CD4-positive, alpha-beta T cell treated with Interleukin-1 beta for 1 hour (primary cell): ENCODE measurements at regions not wholly inside any gene's neighbourhood (a gene's known extent, or its start where the extent isn't known, plus 50 kb on each side); places are given as distances from the start of the nearest gene placed in this dataset.
"Not testable (repeated sequence)": the region's sequence is repeated elsewhere in the genome, so short reads cannot be mapped to it uniquely, and the experiment has no call there.

Experiments used
- DNase-seq, 2 donors: peaks; one replicate each; pipeline ENCODE4 v3.0.0-alpha.2; 2020 to 2022

DNA sequence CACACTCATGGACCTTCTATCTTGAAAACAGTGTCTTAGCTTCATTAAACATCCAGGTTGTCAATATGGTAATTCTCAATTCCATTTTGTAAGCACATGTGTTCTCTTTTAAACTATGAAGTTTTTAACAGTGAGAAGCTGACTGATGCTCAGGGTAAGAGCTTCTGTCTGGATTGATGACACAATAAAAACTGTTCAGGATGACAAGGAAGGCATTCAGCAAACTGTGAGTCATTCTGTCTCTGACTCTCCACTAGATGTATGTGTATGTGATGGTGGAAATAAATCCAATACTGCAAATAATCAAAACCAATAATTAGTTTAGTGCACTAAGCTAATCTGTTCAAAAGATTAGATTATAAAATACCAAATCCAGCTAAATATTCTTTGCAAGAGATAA is 115.3 kb upstream of the ARX start:
- no peak for DNase-seq

GRCh38 chrX:25130619-25131018 is 114.9 kb upstream of the ARX start:
- no peak for DNase-seq

GRCh38 chrX:25125483-25125882 is 109.7 kb upstream of the ARX start:
- no peak for DNase-seq

DNA sequence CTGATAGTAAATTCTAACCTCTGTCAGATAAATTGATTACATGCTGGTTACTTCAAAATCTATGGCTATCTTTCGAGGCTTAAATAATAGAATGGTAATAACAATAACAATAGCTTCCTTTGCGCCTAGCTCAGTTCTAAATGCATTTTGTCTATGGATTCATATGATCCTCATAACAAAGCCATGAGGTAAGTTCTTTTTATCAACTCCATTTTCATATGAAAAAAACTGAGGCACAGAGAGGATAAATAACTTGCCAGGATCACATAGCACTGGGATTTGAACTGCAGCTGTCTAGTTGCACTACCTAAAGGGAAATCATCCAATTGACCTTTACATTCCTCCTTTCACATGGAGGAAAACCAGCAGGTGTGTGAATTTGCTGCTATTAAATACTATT is 108.6 kb upstream of the ARX start:
- no peak for DNase-seq

DNA sequence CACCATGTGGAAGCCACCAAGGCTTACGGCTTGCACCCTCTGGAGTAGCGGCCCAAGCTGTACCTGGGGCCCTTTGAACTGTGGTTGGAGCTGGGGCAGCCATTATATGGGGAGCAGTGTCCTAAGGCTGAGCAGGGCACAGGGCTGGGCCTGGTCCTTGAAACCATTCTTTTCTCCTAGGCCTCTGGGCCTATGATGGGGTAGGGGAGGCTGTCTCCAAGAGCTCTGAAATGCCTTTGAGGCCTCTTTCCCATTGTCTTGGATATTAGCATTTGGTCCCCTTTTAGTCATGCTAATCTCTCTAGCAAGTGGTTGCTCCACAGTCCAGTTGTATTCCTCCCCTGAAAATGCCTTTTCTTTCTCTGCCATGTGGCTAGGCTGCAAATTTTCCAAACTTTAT is 96.4 kb upstream of the ARX start:
- no peak for DNase-seq

- no peak for DNase-seq
Observed at GRCh38 chrX:25108481-25108880, 92.7 kb upstream of the ARX start.

DNA sequence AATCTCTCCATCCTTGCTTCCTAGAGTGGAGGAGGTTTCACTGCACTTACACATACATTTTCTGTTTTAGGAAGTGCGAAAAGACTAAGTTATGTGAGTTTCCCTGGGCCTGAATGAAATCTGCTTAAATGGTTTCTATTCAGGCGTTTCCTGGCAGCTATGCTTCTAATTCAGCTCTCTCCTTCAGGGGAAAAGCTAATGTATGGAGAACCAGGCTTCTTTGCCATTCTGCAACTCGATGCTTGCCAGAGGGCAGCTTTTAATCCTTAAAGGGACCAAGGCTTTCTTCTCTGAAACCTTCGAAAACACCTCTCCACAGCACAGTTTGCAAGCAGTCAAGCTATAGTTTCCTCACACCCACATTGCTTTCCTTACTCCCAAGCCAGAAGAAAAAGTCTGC is 89.5 kb upstream of the ARX start:
- DNase-seq = no peak

DNA sequence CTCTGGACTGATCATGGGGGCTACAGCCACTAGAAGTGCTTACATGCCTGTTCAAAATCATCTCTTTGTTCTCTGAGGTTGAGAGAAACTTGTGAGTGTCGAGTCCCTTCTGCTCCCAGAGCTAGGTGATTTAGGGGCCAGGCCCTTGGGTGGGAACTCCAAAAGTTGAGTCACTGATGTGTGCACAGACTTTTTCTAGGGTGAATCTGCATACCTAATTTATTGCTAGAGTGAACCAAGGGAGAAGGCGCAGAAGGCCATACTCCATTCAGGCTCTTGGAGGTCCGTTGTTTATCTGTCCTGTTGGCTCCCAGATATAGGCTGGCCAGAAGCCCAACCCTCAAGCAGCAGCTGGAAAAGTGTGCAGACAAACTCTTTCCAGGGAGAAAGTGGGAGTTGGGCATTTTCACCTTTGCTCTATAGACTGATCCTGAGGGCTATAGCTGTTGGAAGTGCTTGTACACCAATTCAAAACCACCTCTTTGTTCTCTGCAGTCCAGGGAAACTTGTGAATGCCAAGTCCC is 80.8 kb upstream of the ARX start:
- no peak for DNase-seq

GRCh38 chrX:25091152-25091551 is 75.4 kb upstream of the ARX start:
- not testable (repeated sequence) for DNase-seq

DNA sequence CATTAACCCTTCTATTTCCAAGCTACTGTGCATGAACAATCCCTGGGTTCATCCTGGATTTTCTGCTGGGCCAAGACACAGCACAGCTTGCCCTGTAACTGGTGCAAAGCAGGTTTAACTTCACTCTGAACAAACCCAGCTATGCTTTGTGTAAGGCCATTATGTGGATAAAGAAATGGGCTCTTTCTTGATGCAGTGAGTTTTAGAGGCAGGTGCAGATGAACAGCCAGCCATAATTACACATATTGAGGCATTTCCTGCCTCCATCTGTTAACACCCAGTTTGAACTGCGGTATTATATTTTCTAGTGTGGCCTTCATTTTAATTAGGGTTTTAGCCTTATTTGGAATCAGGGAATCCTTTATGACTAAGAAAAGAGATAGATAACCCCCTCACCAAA is 68.7 kb upstream of the ARX start:
- no peak for DNase-seq

DNA sequence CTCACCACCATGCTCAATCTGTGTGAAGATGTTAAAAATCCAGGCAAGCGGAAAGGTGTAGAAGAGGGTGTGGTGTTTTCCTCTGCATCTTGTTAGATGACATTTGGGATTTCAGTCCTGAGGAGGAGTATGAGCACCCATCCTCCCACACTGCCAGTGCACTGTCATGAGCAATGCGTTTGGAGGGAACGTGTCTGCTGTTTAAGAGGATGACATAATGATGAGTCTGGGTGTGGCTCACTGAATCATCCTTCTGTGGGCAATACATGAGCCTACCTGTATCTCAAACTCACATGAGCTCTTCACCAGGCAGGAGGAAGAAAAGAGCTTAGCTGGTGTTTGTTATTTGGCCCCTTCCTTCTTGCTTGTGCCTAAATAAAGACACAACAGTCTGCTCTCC is 67.9 kb upstream of the ARX start:
- no peak for DNase-seq

- no peak for DNase-seq
Observed at GRCh38 chrX:25079020-25079419, 63.3 kb upstream of the ARX start.

- DNase-seq = no peak
Observed at GRCh38 chrX:25076941-25077500, 61.3 kb upstream of the ARX start.

- DNase-seq = no peak
Observed at GRCh38 chrX:25072247-25072646, 56.5 kb upstream of the ARX start.

DNA sequence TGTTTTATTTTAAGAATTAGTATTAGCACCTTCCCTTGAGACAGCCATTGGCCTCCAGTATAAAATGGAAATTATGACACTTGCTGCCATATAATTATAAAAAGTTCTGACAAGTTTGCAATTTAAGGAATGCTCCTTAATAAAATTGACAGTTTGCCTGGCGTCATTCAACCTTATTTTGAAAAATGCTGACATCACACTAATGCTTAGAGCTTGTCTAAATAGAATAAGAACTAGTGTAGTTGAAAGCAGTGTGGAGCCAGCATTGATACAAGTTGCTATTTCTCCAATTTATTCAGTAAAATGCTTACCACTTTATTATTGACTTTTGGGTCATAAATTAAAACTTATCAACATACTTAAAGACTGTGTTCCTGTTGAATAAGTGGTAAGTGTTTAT is 54.3 kb upstream of the ARX start:
- no peak for DNase-seq

GRCh38 chrX:25069209-25069608 is 53.4 kb upstream of the ARX start:
- no peak for DNase-seq

- DNase-seq = no peak
Observed at GRCh38 chrX:25068340-25068739, 52.6 kb upstream of the ARX start.

DNA sequence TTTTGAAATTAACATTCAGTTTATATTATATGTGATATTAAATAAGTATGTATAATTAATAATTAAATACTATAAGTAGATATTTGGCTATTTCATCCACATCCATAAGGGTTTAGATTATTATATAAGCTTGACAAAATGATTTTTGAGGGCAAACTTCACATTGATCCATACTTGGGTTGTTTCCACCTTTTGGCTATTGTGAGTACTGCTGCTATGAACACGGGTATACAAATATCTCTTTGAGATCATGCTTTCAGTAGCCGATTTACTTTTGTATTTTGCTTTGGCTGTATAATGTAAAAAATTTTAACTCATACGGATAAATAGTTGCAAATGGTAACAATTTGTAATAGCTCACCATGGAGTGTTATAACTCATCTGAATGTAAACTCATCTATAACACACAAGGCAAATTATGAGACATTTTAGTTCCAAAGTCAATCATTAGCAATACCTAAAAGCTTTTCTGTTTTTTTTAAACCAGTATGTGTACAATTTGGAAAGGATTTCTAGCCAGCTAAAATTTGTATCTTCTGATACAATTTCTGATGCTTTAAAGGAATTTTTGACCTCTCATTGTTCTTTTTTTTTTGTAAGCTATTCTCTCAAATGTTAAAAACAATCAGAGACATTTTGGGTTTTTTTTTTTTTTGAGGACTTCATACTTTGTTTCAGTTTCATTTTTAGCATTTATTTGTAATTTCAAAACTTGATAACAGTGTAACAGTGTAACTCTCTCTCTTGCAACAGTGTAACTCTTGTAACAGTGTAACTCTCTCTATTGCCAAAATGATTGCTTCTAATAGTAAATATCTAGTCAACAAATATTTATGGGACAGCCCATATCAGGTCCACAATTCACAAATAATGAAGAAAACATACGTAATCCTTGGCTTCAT is 51.8 kb upstream of the ARX start:
- DNase-seq = no peak

GRCh38 chrX:25066131-25066530 is 50.4 kb upstream of the ARX start:
- no peak for DNase-seq
